Skeletal muscle satellite cell (primary cell): ENCODE measurements at regions not wholly inside any gene's neighbourhood (a gene's known extent, or its start where the extent isn't known, plus 50 kb on each side); places are given as distances from the start of the nearest gene placed in this dataset.

Experiments used
- H3K27me3 ChIP-seq: 2 replicates; pipeline ENCODE4 v1.7.0; 2013; ENCODE audit warnings: low read length; ENCODE audit not compliant: control insufficient read depth, insufficient read depth
- H3K36me3 ChIP-seq: 2 replicates; pipeline ENCODE4 v1.7.0; 2013; ENCODE audit warnings: mild to moderate bottlenecking, control low read depth, low read length; ENCODE audit not compliant: insufficient read depth
- H3K4me1 ChIP-seq: 2 replicates; pipeline ENCODE4 v1.7.0; 2013; ENCODE audit warnings: low read length; ENCODE audit not compliant: control insufficient read depth, insufficient read depth
- H3K4me2 ChIP-seq: 2 replicates; pipeline ENCODE4 v1.7.0; 2013; ENCODE audit warnings: mild to moderate bottlenecking, low read length
- H3K4me3 ChIP-seq: 2 replicates; pipeline ENCODE4 v1.7.0; 2013; ENCODE audit warnings: low read length
- H3K9ac ChIP-seq: 2 replicates; pipeline ENCODE4 v1.7.0; 2013; ENCODE audit warnings: mild to moderate bottlenecking, low read depth, low read length, moderate library complexity
- H3K9me3 ChIP-seq: replicated peaks from 2 replicates; pipeline ENCODE4 v1.7.0; 2013; ENCODE audit warnings: mild to moderate bottlenecking, control low read depth, low read length

DNA sequence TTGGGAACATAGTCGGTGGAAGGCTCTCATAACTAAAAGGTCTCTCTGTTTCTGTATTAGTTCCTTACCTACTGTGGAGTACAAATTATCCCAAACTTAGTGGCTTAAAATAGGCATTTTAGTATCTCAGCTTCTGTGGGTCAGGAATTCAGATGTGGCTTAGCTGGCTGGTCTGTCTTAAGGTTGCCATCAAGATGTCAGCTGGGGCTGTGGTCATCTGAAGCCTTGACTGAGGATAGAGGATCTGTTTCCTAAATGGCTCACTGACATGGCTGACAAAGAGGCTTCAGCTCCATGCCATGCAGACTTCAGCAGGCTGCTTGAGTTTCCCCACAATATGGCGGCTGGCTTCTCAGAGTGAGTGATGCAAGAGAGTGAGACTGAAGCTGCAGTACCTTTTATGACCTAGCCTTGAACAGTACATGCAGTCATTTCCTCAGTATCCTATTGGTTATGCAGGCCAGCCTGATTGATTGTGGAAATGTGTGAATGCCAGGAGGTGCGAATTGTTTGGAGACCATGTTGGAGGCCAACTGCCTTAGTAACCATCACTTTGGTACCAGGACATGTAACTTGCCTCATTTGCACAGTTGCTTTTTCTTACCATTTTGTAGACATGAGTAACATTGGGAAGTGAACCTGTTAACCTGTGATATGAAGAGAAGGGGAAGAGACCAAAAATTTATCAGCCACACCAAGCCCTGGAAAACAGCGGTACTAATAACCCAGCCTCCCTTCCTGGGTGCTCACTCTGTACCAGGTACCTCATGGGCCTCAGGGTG lies 152.8 kb upstream of the IER5L start:
- Histone ChIP-seq H3K9me3 (no peaks in the 10 kb centered on the region), H3K36me3 (no peaks in the 10 kb centered on the region), H3K4me3 (no peak overlapping the region), H3K4me2 (no peak overlapping the region), H3K9ac (no peak overlapping the region), H3K4me1 (peaks cover 32% of the 10 kb centered on the region), H3K27me3 (no peaks in the 10 kb centered on the region)

DNA sequence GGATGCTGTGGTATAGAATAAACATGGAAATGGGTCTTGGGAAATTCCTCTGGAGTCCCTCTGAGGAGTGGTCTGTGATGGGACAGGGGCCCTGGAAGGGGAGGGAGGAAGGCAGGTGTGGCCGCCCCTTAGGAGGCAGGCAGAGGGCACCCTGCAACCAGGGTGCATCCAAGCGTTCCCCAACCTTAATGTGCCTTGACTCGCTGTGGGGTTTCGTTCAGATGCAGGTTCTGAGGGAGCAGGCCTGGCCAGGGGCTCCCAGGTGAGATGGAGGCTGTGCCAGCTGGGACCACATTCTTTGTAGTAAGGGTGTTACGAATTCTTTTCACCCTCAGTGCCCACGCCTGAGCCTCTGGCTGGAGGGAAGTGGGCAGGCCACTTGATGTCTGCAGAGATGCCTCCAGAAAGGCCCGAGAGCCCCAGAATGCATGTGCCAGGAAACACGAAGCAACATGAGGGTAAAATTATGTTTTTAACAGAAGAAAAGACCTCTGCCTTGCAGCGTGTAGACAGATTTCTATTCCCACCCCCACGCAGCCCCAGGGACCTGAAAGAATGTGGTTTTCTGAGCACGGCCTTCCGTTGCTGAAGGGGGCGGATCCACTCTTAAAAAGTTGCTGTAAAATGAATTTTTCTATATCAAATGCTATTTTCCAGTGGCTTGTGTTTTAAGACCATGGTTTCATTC lies 150.4 kb upstream of the IER5L start:
- H3K27me3 ChIP-seq = no peaks in the 10 kb centered on the region
- H3K4me1 ChIP-seq = peaks cover 8% of the 10 kb centered on the region
- H3K4me3 ChIP-seq = no peak overlapping the region

DNA sequence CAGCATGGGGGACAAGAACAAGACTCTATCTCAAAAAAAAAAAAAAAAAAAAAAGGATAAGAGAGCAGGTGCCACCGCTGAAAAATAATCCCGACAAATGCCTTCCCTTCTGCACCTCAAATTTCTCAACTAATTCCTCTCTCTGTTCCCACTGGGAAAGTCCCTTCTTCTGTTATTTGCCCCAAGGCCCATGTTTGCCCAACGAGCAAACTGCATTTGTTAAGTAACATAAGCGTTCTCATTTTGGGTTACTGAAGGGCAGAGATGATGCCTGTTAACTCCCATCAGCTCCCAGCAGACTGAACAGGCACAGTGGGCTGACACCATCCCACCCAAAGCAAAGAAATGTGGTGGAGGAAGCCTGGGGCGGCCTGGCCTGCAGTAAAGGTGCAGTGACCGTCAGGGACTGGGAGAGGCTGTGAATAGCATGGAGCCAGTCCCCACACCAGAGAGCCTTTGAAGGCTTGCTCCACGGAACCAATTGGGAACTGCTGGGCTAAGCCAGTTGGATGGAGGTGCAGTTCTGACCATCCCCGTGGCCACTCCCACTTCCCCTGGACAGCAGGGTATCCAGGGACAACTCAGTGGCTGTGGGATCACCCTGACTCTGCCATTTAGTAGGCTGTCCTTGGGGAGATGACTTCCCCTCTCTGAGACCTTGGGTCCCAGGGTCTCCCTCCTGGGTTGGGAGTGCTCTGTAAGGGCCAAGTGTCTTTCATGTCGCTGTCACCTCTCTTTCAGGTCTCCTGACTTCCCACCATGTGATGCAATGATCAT lies 149.7 kb upstream of the IER5L start:
- H3K4me2 ChIP-seq = no peak overlapping the region

More for the DNA sequence above, 150.4 kb upstream of the IER5L start:
- no peaks in the 10 kb centered on the region for H3K9me3 ChIP-seq
- no peaks in the 10 kb centered on the region for H3K36me3 ChIP-seq
- H3K4me2 ChIP-seq = no peak overlapping the region
- H3K9ac ChIP-seq = no peak overlapping the region

DNA sequence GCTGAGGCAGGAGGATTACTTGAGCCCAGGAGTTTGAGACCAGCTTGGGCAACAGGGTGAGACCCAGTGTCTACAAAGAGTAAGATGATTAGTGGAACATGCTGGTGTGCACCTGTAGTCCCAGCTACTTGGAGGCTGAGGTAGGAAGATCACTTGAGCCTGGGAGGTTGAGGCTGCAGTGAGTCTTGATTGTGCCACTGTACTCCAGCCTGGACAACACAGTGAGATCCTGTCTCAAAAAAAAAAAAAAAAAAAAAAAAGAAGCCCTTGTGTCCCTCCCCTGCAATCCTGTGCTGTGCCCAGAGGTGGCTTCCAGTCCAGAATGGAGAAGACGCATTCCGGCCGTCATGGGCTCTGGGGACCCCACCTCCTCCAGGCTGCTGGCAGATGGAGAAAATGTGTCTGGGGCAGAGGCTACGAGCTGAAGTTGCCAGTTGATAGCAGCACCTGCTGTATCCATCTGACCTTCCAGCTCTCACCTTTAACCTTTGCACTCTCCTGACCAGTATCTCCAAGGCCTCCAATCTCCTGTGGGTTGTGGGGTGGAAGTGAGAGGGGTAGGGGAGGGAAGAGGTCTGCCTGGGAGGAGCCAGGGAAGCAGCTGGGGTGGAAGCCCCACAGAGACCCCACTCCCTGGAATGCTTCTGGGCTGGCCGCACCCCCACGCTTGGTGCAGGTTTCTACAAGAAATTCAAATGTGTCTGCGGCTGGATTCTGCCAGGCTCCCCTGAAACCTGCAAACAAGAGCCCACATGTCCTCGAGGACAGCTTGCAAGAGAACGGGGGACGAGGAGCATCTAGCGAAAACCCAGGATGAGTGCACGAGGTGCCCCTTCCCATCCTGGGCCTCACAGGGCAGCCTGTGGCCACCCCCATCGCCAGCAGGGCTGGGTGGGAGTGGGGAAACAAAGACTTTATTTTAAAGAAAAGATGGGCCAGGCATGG lies 148.3 kb upstream of the IER5L start:
- no peak overlapping the region for H3K4me3 ChIP-seq
- H3K4me1 ChIP-seq = peaks cover 8% of the 10 kb centered on the region
- H3K36me3 ChIP-seq = no peaks in the 10 kb centered on the region
- H3K4me2 ChIP-seq = no peak overlapping the region
- no peaks in the 10 kb centered on the region for H3K27me3 ChIP-seq
- no peak overlapping the region for H3K9ac ChIP-seq
- no peaks in the 10 kb centered on the region for H3K9me3 ChIP-seq

More for the DNA sequence above, 149.7 kb upstream of the IER5L start:
- H3K4me3 ChIP-seq = no peak overlapping the region
- peaks cover 8% of the 10 kb centered on the region for H3K4me1 ChIP-seq
- no peaks in the 10 kb centered on the region for H3K36me3 ChIP-seq
- H3K27me3 ChIP-seq = no peaks in the 10 kb centered on the region
- H3K9me3 ChIP-seq = no peaks in the 10 kb centered on the region
- no peak overlapping the region for H3K9ac ChIP-seq

DNA sequence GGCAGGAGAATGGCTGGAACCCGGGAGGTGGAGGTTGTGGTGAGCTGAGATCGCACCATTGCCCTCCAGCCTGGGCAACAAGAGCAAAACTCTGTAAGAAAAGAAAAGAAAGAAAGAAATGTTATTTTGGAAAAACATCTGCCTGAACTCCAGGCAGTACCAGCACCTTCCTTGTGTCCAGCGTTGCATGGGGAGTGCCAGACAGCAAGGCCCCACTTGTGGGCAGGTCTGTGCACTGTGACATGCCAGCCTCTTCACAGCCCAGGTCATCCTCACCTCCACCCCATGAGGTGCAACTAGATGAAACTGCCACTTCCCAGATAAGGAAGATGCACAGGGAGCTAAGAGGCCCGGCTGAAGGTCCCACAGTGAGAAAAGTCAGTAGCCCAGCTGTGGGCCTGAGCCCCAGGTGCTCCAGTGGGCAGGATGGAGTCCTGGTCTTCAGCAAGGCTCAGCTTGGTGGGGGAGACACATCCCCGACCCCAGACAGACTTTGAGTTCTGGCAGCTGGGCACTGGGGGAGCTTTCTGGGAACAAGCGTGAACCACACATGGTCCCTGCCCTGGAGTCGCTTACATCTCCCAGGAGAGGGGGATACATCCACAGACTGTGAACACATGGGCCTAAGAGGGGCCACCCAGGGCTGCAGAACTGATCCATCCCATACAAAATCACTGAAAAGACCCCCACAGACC lies 146.9 kb upstream of the IER5L start:
- Histone ChIP-seq H3K4me1 (peaks cover 22% of the 10 kb centered on the region), H3K4me3 (no peak overlapping the region), H3K9ac (no peak overlapping the region), H3K4me2 (no peak overlapping the region), H3K27me3 (no peaks in the 10 kb centered on the region), H3K9me3 (no peaks in the 10 kb centered on the region), H3K36me3 (no peaks in the 10 kb centered on the region)

DNA sequence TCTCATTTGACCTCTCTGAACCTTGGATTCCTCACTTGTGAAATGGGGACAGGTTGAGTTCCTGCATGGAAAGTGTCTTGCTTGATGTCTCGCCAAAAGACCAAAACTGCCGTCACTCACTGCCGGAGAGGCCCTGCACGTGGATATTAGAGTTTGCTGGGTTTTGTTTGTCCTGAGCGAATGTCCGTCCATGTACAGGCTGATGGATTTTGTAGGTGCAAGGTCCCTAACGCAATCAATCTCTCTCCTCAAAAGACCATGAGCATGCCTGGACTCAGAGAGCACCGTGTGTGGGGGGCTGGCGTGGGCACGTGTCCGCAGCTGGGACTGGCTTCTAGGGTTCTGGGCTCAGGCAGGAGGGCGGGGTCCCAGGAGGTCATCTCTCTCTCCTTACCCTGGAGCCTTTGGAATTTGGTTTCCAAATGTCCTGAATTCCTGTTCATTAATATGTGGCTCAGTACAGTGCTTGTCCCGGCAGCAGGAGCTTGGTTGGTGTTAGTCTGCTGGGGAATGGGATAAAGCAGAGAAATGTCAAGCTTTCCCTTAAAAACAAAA lies 146.0 kb upstream of the IER5L start:
- no peaks in the 10 kb centered on the region for H3K27me3 ChIP-seq
- peaks cover 22% of the 10 kb centered on the region for H3K4me1 ChIP-seq

DNA sequence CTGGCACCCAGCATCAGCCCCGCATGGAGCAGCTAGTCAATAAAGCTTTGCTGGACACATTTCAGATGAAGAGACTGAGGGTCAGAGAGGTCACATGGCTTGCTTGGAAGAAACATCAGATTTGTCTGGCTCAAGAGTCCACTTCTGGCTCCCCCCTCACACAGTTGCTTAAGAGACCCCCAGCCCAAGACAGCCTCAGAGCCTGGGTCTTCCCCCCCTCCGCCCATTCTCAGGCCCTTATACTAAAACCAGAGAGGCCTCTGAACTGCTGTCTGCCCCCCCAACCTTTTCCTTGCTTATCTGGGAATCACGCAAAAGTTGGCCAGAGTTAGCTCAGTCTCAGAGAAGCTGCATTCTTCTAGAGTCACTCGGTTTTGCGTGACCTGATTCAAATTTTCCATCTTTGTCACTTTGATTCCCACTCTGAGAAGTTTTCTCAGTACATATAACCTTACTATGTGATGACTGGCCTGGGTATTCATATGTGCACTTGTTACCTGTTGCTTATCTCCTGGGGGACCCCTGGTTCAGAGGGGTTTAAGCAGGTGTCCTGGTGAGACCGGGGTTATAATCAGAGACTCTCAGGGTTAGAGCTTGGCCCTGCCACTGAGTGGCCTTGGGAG lies 145.4 kb upstream of the IER5L start:
- Histone ChIP-seq H3K9ac (no peak overlapping the region), H3K4me1 (peaks cover 18% of the 10 kb centered on the region), H3K4me2 (no peak overlapping the region)

More for the DNA sequence above, 146.0 kb upstream of the IER5L start:
- H3K4me3 ChIP-seq = no peak overlapping the region
- no peaks in the 10 kb centered on the region for H3K36me3 ChIP-seq
- H3K9me3 ChIP-seq = no peaks in the 10 kb centered on the region
- no peak overlapping the region for H3K9ac ChIP-seq
- H3K4me2 ChIP-seq = no peak overlapping the region

DNA sequence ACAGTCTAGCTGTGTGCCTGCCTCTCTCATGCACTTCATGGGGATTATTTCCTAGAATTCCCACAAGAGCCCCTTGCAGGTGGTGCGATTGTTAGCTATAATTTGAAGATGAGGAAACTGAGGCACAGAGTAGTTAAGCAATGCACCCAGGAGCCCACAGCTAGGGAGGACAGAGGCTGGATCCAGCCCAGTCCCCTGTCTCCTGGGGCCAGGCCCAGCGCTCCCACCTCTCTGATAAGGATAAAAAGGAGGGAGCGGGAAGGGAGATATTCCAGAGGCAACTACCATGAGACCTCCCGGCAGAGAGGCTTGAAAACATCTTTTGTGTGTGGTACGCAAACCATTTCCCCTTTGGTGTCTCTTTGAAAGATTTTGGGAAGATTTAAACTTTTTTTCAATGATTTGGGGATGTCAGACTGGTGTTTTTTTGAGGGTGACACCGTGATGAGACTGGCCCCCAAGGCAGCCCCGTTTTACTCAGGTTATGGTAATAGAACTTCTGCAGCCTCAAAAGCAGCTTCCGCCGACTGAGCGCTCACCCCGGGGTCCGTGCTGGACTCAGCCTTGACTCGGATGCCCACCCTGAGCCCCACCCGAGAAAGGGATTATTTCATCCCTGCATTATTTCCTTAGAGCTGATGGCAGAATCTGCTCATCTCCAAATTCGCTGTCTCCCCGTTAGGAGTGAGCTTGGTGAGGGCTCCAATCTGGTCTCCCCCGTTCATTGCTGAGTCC lies 144.7 kb upstream of the IER5L start:
- Histone ChIP-seq H3K4me2 (no peak overlapping the region), H3K36me3 (no peaks in the 10 kb centered on the region), H3K4me1 (peaks cover 23% of the 10 kb centered on the region), H3K4me3 (no peak overlapping the region), H3K9ac (no peak overlapping the region), H3K9me3 (no peaks in the 10 kb centered on the region), H3K27me3 (no peaks in the 10 kb centered on the region)

More for the DNA sequence above, 145.4 kb upstream of the IER5L start:
- Histone ChIP-seq H3K36me3 (no peaks in the 10 kb centered on the region), H3K27me3 (no peaks in the 10 kb centered on the region), H3K4me3 (no peak overlapping the region), H3K9me3 (no peaks in the 10 kb centered on the region)

DNA sequence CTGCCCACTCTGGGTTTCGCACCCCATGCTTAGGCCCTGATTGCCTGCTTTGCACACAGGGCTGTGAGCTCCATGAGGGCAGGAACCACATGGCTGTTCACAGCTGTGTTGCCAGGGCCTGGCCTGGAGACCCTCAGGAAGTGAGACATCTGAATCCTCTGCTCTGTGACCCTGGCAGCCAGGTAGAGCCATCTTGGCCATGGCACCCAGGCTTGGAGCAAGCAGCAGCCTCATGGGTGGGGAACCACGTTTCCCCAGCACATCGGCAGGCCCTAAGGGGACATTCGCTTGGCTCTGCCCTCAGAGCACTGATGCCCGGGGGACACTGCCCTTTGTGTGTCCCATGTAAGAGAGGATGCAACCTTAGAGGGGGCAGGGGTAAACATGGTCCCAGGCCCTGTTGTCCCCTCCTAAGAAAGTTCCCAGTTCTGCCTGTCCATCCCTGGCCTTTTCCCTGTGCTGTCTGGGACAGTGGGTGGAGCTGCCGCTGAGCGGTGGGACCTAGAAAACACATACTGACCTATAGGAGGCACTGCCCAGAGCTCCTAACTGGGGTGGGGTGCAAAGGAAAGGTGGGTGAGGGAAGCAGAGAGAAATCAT lies 144.1 kb upstream of the IER5L start:
- Histone ChIP-seq H3K36me3 (no peaks in the 10 kb centered on the region), H3K4me3 (no peak overlapping the region), H3K9ac (no peak overlapping the region), H3K4me1 (peaks cover 26% of the 10 kb centered on the region), H3K27me3 (no peaks in the 10 kb centered on the region), H3K9me3 (no peaks in the 10 kb centered on the region), H3K4me2 (no peak overlapping the region)
